NAMALWA (cell line): ENCODE measurements at regions not wholly inside any gene's neighbourhood (a gene's known extent, or its start where the extent isn't known, plus 50 kb on each side); places are given as distances from the start of the nearest gene placed in this dataset.

Experiments used
- DNase-seq: peaks from one replicate; pipeline ENCODE4 v3.0.0-alpha.2; 2015; ENCODE audit warnings: low spot score

- DNase-seq: no peak
These were observed 204.2 kb upstream of the COL8A1 start for GRCh38 chr3:99434190-99434589.

- DNase-seq: no peak
These were observed 207.9 kb upstream of the COL8A1 start for GRCh38 chr3:99430348-99431134.

DNA sequence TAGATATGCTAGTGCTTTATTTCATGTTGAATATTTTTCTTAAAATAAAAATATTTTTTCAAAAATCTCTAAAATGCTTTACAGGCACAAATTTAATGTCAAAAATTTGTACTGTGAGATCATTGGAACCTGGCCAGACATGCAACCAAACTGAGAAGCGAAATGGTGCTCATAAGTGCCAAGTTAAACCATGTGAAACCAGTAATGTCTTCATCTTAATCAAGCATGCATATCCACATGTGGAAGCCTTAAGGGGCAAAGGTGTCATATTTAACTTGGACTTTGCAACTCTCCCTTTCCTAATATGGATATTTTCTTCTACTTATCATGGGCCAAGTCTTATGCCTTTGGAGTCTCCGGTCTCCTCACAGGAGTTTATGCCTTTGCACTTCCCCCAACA lies 208.9 kb upstream of the COL8A1 start:
- no peak for DNase-seq

- no peak for DNase-seq
These were observed 212.5 kb upstream of the COL8A1 start for GRCh38 chr3:99425930-99426329.

GRCh38 chr3:99419116-99419515 lies 219.3 kb upstream of the COL8A1 start:
- DNase-seq: no peak

DNA sequence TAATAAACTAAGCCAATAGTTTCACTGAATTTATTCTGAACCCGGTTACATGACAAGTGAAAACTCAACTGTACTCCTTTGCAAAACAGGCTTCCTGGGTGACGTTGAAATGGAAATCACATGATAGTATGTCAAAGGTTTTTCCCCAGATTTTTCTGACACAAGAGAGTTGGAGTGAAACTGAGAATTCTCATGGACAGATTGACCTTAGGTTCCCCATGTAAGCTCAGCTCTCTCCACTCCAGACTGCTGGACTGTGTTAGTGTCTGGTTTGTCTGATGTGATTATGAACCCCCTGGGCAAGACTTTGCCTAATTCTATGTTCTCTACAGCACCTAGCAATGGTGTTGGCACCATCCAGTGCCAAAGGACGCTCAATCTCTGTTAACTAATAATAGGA lies 219.7 kb upstream of the COL8A1 start:
- no peak for DNase-seq

GRCh38 chr3:99418209-99418635 lies 220.2 kb upstream of the COL8A1 start:
- no peak for DNase-seq

DNA sequence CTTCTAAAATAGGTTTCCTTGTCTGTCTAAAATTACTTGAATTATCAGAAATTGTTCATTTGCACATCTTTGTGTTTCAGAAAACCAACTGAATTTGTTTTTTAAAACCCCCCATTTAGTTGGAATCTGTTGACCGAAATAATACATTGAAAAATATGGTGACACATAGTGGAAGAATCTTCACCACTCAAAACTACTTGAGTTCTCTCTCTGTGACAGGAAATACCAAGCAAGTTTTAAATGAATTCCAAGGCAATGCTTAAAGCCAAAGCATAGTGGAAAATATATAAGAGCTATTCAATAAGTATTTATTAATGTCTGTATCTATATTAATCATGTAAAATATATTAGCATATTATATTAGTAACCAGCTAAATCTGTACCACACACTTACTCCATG lies 224.9 kb upstream of the COL8A1 start:
- no peak for DNase-seq

- DNase-seq: no peak
These were observed 227.5 kb upstream of the COL8A1 start for GRCh38 chr3:99410789-99411311.

DNA sequence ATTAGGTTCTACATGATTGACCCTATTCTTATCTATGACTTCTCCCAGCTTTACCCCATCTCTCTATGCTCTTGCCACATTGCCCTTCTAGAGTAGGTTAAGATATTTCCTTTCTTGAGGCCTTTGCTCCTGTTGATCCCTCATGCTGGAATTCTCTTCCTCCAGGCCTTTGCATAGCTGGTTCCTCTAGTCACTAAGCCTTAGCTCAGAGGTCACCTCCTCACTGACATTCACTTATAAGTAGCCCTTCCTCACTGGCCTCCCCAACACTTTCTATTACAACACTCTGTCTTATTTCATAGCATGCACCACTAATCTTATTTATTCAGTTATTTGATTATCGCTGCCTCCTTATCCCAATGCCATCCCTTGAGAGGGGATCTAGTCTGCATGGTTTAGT lies 228.4 kb upstream of the COL8A1 start:
- no peak for DNase-seq

DNA sequence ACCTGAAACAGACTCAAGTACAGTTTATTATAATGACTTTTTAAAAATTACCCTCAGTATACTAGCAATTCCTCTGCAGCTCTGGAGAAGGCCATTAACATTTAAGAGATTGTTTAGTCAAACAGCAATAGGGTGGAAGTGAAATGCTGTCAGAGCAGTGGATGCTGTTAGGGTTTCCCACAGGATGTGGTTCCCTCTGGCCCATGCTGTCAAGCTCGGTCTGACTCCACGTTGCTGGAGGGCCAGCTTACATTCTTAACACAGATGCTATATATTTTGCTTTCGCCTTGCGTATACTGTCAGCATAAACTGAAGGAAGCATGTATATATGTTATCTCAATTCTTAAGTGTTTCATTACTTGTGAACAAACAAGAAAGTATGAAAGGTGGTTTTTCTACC lies 231.1 kb upstream of the COL8A1 start:
- DNase-seq: no peak

- no peak for DNase-seq
These were observed 235.6 kb upstream of the COL8A1 start for GRCh38 chr3:99402755-99403154.

DNA sequence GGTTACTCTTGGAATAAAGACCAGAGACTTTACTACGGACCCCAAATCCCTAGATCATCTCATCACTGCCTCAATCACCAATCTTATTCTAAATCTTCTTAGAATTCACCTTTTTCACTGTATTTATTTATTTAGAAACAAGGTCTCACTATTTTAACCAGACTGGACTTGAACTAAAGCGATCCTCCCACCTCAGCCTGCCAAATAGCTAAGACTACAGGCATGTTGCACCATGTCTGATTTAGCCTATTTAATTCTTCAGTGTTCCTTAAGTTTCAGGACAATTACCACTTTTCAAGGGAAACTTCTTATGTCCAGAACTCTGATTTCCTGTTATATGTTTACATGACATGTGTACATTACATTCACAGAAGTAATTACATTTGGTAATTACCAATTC lies 238.0 kb upstream of the COL8A1 start:
- no peak for DNase-seq

GRCh38 chr3:99396651-99397275 lies 241.6 kb upstream of the COL8A1 start:
- no peak for DNase-seq

GRCh38 chr3:99394831-99395778 lies 243.3 kb upstream of the COL8A1 start:
- DNase-seq: no peak

- DNase-seq: no peak
These were observed 244.4 kb upstream of the COL8A1 start for GRCh38 chr3:99393961-99394360.

DNA sequence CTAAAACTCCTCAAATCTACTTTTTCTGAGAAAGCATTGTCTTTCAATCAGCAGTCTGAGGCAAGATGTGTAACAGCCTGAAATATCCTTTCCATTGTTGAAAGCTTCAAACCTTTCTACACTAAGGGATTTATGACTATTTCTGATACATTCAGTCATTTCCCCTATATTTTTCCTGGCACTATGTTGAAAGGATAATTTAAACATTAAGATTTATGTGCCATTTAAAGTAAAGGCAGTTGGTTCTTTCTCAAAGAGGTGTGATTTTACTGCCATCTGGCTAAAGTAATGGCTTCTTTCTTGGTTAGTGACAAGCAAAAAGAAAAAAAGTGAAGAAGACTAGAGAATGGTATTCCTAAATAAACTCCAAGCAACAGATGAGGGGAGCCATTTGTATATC lies 249.6 kb upstream of the COL8A1 start:
- DNase-seq: no peak

- no peak for DNase-seq
These were observed 253.8 kb upstream of the COL8A1 start for GRCh38 chr3:99384596-99384995.

DNA sequence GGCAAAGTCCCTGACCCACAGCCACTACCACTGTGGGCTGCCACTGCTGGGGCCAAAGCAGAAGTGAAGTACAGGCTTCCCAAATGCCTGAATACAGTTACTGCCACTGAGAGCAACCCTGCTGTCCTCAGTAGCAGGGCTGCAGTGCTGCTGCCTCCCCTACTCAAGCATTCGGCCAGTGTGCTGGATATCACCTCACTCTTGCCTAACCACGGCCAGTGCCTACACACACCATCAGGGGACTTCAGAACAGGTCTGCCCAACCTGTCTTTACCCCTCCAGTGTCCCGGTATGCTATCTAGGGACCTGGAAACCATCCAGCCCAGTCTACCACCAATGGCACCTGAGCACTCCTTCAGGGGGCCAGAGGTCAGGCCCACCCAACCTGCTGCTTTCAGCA lies 261.5 kb upstream of the COL8A1 start:
- DNase-seq: no peak

- DNase-seq: no peak
These were observed 264.6 kb upstream of the COL8A1 start for GRCh38 chr3:99373846-99374210.

DNA sequence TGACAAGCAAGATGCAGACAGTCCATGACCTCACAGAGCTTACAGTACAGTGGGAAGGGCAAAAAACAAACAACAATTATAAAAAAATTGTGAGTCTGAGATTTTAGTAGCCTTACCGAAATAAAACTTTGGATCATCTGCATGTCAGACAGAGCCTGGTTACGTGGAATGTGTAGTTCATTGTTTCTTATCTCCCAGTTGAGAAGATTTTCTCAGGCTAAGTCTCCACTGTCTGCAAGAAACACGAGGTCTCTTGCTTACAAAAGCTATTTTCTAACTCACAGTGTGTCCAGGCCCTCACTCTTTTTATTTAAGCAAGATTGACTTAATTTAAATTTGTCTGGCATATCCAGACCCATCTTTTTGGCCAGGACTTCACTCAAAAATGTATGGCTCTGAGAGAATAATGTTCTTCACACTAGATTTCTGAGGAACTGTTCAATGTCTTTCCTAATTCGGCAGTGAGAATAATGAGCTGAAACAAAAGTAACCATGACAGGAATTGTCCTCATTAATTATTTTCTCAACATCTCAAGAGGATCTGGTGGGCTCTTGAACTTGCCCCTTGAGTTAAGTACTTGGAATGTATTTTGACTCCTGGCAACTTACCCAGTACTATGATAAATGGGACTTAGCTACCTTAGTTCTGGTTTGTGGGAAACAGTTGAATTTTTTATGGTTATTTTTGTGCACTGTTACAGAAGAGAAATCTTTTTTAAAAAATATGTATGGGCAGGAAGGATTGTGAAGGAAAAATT lies 265.1 kb upstream of the COL8A1 start:
- DNase-seq: no peak
